Activated T-cell treated with anti-CD3 and anti-CD28 coated beads, Interleukin-2, amount 50 U/mL, for 72 hours (primary cell): ENCODE measurements at regions not wholly inside any gene's neighbourhood (a gene's known extent, or its start where the extent isn't known, plus 50 kb on each side); places are given as distances from the start of the nearest gene placed in this dataset.

Experiments
- ATAC-seq, 2 donors: fragments of 150-1000 bp; cut with Tn5 transposase; replicated peaks in 1 of 2; 2 replicates each; pipeline ENCODE4 v1.10.0; 2021; ENCODE audit warnings: moderate library complexity in 2 of 2, mild to moderate bottlenecking in 1 of 2
- DNase-seq, 2 donors: peaks; one replicate each; pipeline ENCODE4 v3.0.0; 2021 to 2022; ENCODE audit warnings: mixed read lengths in 1 of 2
- H3K27ac Mint-ChIP-seq: one replicate; pipeline ENCODE4 v1.8.0; 2022; ENCODE audit warnings: mild to moderate bottlenecking, moderate library complexity, mixed read lengths
- H3K27me3 Mint-ChIP-seq: one replicate; pipeline ENCODE4 v1.8.0; 2022; ENCODE audit warnings: low read depth, mixed read lengths
- H3K36me3 Mint-ChIP-seq, 2 donors: one replicate each; pipeline ENCODE4 v1.8.0; 2022; ENCODE audit warnings: mixed read lengths in 2 of 2, mild to moderate bottlenecking in 1 of 2; ENCODE audit not compliant: insufficient read depth in 2 of 2
- H3K4me1 Mint-ChIP-seq: one replicate; pipeline ENCODE4 v1.8.0; 2022; ENCODE audit warnings: low read depth, mixed read lengths
- H3K4me3 Mint-ChIP-seq, 2 donors: one replicate each; pipeline ENCODE4 v1.8.0; 2022; ENCODE audit warnings: mild to moderate bottlenecking in 2 of 2, mixed read lengths in 2 of 2, moderate library complexity in 2 of 2
- H3K9me3 Mint-ChIP-seq, 2 donors: one replicate each; pipeline ENCODE4 v1.8.0; 2022; ENCODE audit warnings: mixed read lengths in 2 of 2

GRCh38 chr5:28567048-28567447, 1528.7 kb upstream of the CDH9 start:
- no peak for DNase-seq
- peaks cover 0 to under 1% of the 10 kb centered on the region in 2 donors for H3K36me3 Mint-ChIP-seq
- H3K9me3 Mint-ChIP-seq, result peaks cover 5 to 10% of the 10 kb centered on the region in 2 donors
- ATAC-seq, result no peak
- no peak overlapping the region for H3K4me3 Mint-ChIP-seq
- no peak overlapping the region for H3K27ac Mint-ChIP-seq
- no peaks in the 10 kb centered on the region for H3K27me3 Mint-ChIP-seq
- H3K4me1 Mint-ChIP-seq, result no peaks in the 10 kb centered on the region

- Mint-ChIP-seq H3K9me3 (peaks cover 13% of the 10 kb centered on the region in 2 donors), H3K27ac (no peak overlapping the region), H3K36me3 (peaks cover 0 to 3% of the 10 kb centered on the region in 2 donors), H3K4me3 (no peak overlapping the region), H3K4me1 (no peaks in the 10 kb centered on the region), H3K27me3 (no peaks in the 10 kb centered on the region)
- no peak for ATAC-seq
- DNase-seq, result no peak
These were observed 1523.1 kb upstream of the CDH9 start for GRCh38 chr5:28561522-28561921.

DNA sequence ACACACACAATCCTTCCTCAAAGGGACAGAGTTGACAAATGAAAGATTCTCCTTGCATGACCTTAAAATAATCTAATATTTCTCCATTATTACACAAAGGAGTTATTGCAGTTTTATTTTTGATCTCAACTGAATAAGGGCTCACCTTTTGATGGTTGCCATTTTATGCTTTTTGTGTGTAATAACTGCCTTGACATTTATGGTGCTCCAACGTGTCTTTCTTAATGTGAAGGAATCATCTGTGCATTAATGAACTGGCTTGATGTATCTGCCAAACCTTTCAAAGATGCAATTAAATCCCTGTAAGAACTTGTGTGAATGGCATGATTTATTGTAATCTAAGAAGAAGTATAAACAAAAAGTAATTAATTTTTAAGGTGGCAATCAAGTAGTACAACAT, 1519.8 kb upstream of the CDH9 start:
- Mint-ChIP-seq H3K27me3 (no peaks in the 10 kb centered on the region), H3K4me1 (no peaks in the 10 kb centered on the region), H3K36me3 (peaks cover 0 to 3% of the 10 kb centered on the region in 2 donors), H3K9me3 (peaks cover 13 to 18% of the 10 kb centered on the region in 2 donors), H3K27ac (no peak overlapping the region), H3K4me3 (no peak overlapping the region)
- ATAC-seq (no peak), DNase-seq (no peak)

DNA sequence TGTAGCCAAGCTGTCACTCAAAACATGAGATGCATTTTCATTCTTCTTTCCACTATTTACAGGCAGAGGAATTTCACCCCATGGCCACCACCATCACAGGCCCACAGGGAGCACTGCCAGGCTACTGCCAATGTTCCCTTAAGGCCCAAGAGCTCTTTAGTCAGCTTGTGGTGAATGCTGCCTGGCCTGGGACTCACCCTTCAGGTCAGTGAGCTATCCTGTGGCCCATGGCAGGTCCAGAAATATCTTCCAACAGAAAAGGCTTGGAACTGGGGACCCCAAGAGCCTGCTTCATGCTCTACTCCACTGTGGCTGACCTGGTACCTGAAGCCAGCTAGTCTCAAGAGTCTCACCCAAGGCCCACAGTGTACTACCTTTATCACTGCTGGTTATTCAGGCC, 1518.7 kb upstream of the CDH9 start:
- Mint-ChIP-seq H3K27ac (no peak overlapping the region), H3K36me3 (peaks cover 0 to 3% of the 10 kb centered on the region in 2 donors), H3K9me3 (peaks cover 13 to 18% of the 10 kb centered on the region in 2 donors), H3K27me3 (no peaks in the 10 kb centered on the region), H3K4me3 (no peak overlapping the region), H3K4me1 (no peaks in the 10 kb centered on the region)
- ATAC-seq (no peak), DNase-seq (no peak)

DNA sequence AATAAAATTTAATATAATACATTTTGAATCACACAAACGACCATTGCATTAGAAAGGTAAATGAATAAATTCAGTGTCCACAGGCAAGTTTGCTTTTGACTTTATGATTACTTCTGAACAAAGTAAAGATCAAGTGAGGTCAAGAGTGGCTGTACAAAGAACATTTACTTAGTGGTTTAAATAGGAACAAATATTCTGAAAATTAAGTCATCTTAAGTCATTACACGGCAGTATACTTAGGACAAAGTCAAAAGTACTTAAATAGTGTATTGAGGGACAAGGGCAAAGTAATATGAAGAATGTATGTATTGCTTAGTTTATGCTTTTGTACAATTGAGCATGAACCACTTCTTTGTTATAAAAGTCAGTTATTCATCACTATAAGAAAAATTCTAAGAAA, 1511.2 kb upstream of the CDH9 start:
- Mint-ChIP-seq H3K27ac (no peak overlapping the region), H3K27me3 (no peaks in the 10 kb centered on the region), H3K36me3 (no peaks in the 10 kb centered on the region), H3K4me3 (no peak overlapping the region), H3K9me3 (peaks cover 7 to 8% of the 10 kb centered on the region in 2 donors), H3K4me1 (no peaks in the 10 kb centered on the region)
- DNase-seq, result no peak
- no peak for ATAC-seq

GRCh38 chr5:28548856-28549255, 1510.5 kb upstream of the CDH9 start:
- Mint-ChIP-seq H3K9me3 (peaks cover 7% of the 10 kb centered on the region in 2 donors), H3K36me3 (no peaks in the 10 kb centered on the region), H3K4me1 (no peaks in the 10 kb centered on the region), H3K27me3 (no peaks in the 10 kb centered on the region), H3K27ac (no peak overlapping the region), H3K4me3 (no peak overlapping the region)
- no peak for ATAC-seq
- DNase-seq, result no peak

- ATAC-seq (no peak), DNase-seq (no peak)
- Mint-ChIP-seq H3K27me3 (no peaks in the 10 kb centered on the region), H3K9me3 (peaks cover 0 to 5% of the 10 kb centered on the region in 2 donors), H3K4me3 (no peak overlapping the region), H3K36me3 (no peaks in the 10 kb centered on the region), H3K27ac (no peak overlapping the region), H3K4me1 (no peaks in the 10 kb centered on the region)
These were observed 1506.1 kb upstream of the CDH9 start for GRCh38 chr5:28544501-28544900.

- ATAC-seq, result no peak
- H3K27me3 Mint-ChIP-seq, result no peaks in the 10 kb centered on the region
- no peak overlapping the region for H3K27ac Mint-ChIP-seq
- no peaks in the 10 kb centered on the region for H3K4me1 Mint-ChIP-seq
- DNase-seq, result no peak
- no peak overlapping the region for H3K4me3 Mint-ChIP-seq
- peaks cover 0 to 8% of the 10 kb centered on the region in 2 donors for H3K9me3 Mint-ChIP-seq
- H3K36me3 Mint-ChIP-seq, result no peaks in the 10 kb centered on the region
These were observed 1505.2 kb upstream of the CDH9 start for GRCh38 chr5:28543473-28544098.

DNA sequence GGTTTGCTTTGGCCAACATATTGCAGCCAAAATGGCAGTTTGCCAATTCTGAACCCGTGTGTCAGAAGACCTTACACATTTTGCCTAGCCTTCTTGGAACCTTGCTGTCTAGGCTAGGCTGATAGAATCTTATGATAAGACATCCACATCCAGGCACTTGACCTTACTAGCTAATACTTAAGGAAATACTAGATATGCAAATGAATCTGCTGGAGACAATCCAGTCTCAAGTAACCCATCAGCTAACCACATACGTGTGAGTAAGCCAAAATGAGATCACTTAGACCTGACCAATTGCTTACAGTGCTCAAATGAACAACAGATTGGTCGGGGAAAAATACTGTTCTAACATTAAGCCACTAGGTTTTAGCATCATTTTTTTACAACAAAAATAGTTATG, 1504.6 kb upstream of the CDH9 start:
- peaks cover 0 to 2% of the 10 kb centered on the region in 2 donors for H3K36me3 Mint-ChIP-seq
- no peak overlapping the region for H3K27ac Mint-ChIP-seq
- H3K4me1 Mint-ChIP-seq, result no peaks in the 10 kb centered on the region
- no peaks in the 10 kb centered on the region for H3K27me3 Mint-ChIP-seq
- DNase-seq (no peak), ATAC-seq (no peak)
- H3K4me3 Mint-ChIP-seq, result no peak overlapping the region
- peaks cover 0 to 10% of the 10 kb centered on the region in 2 donors for H3K9me3 Mint-ChIP-seq

GRCh38 chr5:28523888-28524635, 1485.7 kb upstream of the CDH9 start:
- Mint-ChIP-seq H3K36me3 (peaks cover 0 to 2% of the 10 kb centered on the region in 2 donors), H3K9me3 (peaks cover 10 to 11% of the 10 kb centered on the region in 2 donors), H3K4me3 (no peak overlapping the region), H3K4me1 (no peaks in the 10 kb centered on the region), H3K27me3 (no peaks in the 10 kb centered on the region), H3K27ac (no peak overlapping the region)
- ATAC-seq (no peak), DNase-seq (no peak)

DNA sequence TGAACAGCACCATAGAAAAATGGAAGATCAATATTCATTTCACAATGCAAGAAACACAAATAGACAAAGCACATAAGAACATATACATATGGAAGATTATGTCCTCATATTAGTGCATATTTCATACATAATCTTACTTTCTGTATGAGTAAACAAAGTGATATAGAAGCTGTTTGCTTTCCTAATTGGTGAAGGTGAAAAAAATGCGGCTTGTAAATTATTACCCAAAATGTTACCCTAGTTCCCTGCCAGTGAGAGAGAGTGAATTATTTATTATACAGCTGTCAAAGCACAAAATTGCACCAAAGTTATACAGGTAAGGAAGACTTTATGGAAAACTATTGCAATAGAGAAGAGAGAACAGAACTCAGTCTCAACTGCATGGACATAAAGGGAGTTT, 1485.0 kb upstream of the CDH9 start:
- DNase-seq (no peak), ATAC-seq (no peak)
- Mint-ChIP-seq H3K9me3 (peaks cover 8% of the 10 kb centered on the region in 2 donors), H3K27ac (no peak overlapping the region), H3K4me1 (no peaks in the 10 kb centered on the region), H3K27me3 (no peaks in the 10 kb centered on the region), H3K36me3 (peaks cover 0 to 2% of the 10 kb centered on the region in 2 donors), H3K4me3 (no peak overlapping the region)

DNA sequence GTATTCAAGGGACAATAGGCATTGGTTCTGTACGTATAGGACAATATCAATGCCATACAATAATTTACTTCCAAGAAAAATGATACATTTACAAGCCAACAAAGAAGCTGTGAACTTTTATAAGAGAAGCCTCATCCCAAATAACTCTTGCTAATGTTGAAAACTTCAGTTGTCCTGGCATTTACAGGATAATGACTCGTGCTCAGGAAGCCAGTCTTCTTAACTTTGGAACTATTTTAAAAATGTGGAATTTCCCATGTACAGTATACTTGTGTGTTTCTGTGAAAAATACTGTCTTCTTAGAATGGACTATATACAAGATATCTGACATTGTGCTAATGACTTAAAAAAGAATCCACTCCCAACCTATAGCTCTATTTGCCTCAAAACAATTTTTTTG, 1479.3 kb upstream of the CDH9 start:
- DNase-seq (no peak), ATAC-seq (no peak)
- H3K27me3 Mint-ChIP-seq, result no peaks in the 10 kb centered on the region
- H3K9me3 Mint-ChIP-seq, result peaks cover 8% of the 10 kb centered on the region in 2 donors
- no peak overlapping the region for H3K27ac Mint-ChIP-seq
- H3K36me3 Mint-ChIP-seq, result no peaks in the 10 kb centered on the region
- no peaks in the 10 kb centered on the region for H3K4me1 Mint-ChIP-seq
- no peak overlapping the region for H3K4me3 Mint-ChIP-seq

- Mint-ChIP-seq H3K4me1 (no peaks in the 10 kb centered on the region), H3K36me3 (no peaks in the 10 kb centered on the region), H3K4me3 (no peak overlapping the region), H3K27me3 (no peaks in the 10 kb centered on the region), H3K9me3 (peaks cover 6 to 8% of the 10 kb centered on the region in 2 donors), H3K27ac (no peak overlapping the region)
- no peak for ATAC-seq
- no peak for DNase-seq
These were observed 1478.3 kb upstream of the CDH9 start for GRCh38 chr5:28516722-28517121.

- Mint-ChIP-seq H3K27ac (no peak overlapping the region), H3K4me1 (no peaks in the 10 kb centered on the region), H3K4me3 (no peak overlapping the region), H3K27me3 (no peaks in the 10 kb centered on the region), H3K36me3 (no peaks in the 10 kb centered on the region), H3K9me3 (peaks cover 3 to 4% of the 10 kb centered on the region in 2 donors)
- DNase-seq (no peak), ATAC-seq (no peak)
These were observed 1474.3 kb upstream of the CDH9 start for GRCh38 chr5:28512648-28513047.
